Activated naive CD8-positive, alpha-beta T cell treated with anti-CD3 and anti-CD28 coated beads, Interleukin-2, amount 50 U/mL, for 24 hours (primary cell): ENCODE measurements at regions not wholly inside any gene's neighbourhood (a gene's known extent, or its start where the extent isn't known, plus 50 kb on each side); places are given as distances from the start of the nearest gene placed in this dataset.

Experiments used
- ATAC-seq: fragments of 150-1000 bp; cut with Tn5 transposase; one replicate; pipeline ENCODE4 v1.10.0; 2021
- DNase-seq: peaks from one replicate; pipeline ENCODE4 v3.0.0; 2021
- H3K27ac Mint-ChIP-seq: one replicate; pipeline ENCODE4 v1.8.0; 2021; ENCODE audit warnings: mild to moderate bottlenecking, mixed read lengths
- H3K27me3 Mint-ChIP-seq: one replicate; pipeline ENCODE4 v1.8.0; 2021; ENCODE audit warnings: mixed read lengths
- H3K36me3 Mint-ChIP-seq: one replicate; pipeline ENCODE4 v1.8.0; 2021; ENCODE audit warnings: low read depth, mixed read lengths
- H3K4me1 Mint-ChIP-seq: one replicate; pipeline ENCODE4 v1.8.0; 2021; ENCODE audit warnings: mixed read lengths
- H3K4me3 Mint-ChIP-seq: one replicate; pipeline ENCODE4 v1.8.0; 2021; ENCODE audit warnings: mild to moderate bottlenecking, moderate library complexity, mixed read lengths
- H3K9me3 Mint-ChIP-seq: one replicate; pipeline ENCODE4 v1.8.0; 2021; ENCODE audit warnings: mixed read lengths

- ATAC-seq (no peak), DNase-seq (no peak)
- Mint-ChIP-seq H3K4me1 (no peaks in the 10 kb centered on the region), H3K9me3 (no peaks in the 10 kb centered on the region), H3K27me3 (peaks cover 2% of the 10 kb centered on the region), H3K36me3 (no peaks in the 10 kb centered on the region), H3K27ac (no peak overlapping the region), H3K4me3 (no peak overlapping the region)
These were observed 211.3 kb downstream of the GPD2 start for GRCh38 chr2:156647377-156648010.

DNA sequence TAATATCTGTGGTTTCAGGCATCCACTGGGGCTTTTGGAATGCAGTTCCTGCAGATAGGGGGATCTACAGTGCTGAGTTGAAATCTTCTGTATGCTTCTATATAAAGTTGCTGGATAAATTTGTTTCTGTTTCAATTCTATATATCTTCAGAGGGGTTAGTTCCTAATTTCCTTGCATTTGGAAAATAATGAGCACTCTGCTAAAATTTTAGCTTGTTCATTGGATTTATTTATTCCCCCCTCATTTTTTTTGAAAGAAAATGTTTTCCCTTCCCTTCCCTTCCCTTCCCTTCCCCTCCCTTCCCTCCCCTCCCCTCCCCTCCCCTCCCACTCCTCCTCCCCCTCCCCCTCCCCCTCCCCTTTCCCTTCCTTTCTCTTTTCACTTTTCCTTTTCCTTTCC, 212.3 kb downstream of the GPD2 start:
- H3K27me3 Mint-ChIP-seq, result peaks cover 2% of the 10 kb centered on the region
- no peak for DNase-seq
- no peaks in the 10 kb centered on the region for H3K9me3 Mint-ChIP-seq
- no peaks in the 10 kb centered on the region for H3K36me3 Mint-ChIP-seq
- H3K27ac Mint-ChIP-seq, result no peak overlapping the region
- no peak overlapping the region for H3K4me3 Mint-ChIP-seq
- no peak for ATAC-seq
- H3K4me1 Mint-ChIP-seq, result no peaks in the 10 kb centered on the region

DNA sequence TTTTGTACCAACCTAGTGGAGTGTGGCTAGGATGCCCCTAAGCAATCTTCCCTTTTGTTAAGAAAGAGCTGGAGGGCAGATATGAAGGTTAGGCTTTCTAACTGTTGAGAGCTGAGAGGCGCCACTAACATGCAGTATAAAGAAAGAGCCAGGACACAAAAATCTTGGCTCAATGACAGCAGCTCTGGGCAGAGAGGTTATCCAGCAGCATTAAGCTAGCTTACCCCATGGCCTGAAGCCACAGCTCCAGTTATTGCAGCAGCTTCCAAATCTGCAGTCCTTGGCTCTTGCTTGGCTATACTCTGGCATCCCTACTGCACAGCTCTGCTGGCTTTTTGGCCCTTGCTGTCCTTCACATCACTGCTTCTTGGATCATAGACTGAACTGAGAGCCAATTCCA, 213.4 kb downstream of the GPD2 start:
- Mint-ChIP-seq H3K9me3 (no peaks in the 10 kb centered on the region), H3K36me3 (no peaks in the 10 kb centered on the region), H3K4me1 (no peaks in the 10 kb centered on the region), H3K27me3 (peaks cover 2% of the 10 kb centered on the region), H3K27ac (no peak overlapping the region), H3K4me3 (no peak overlapping the region)
- ATAC-seq, result no peak
- no peak for DNase-seq

DNA sequence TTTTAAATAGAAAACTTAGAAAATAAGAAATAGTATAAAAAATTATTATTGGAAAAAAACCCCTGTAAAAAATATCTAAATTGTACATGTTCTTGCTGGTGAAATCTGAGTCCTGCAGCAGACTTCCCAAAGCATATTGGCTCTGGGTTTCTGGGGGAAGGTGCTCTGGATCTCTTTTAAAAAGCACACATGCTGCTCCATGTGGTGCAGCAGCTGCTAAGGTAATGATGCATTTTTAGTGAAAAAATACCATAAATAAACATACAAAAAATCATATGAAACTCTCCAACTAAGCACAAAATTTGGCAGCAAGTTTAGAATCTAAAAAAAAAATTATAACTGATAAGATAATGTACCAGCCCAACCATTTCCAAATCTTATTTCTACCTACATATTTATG, 216.5 kb downstream of the GPD2 start:
- Mint-ChIP-seq H3K9me3 (no peaks in the 10 kb centered on the region), H3K4me3 (no peak overlapping the region), H3K27me3 (peaks cover 6% of the 10 kb centered on the region), H3K36me3 (no peaks in the 10 kb centered on the region), H3K27ac (no peak overlapping the region), H3K4me1 (no peaks in the 10 kb centered on the region)
- ATAC-seq (no peak), DNase-seq (no peak)

DNA sequence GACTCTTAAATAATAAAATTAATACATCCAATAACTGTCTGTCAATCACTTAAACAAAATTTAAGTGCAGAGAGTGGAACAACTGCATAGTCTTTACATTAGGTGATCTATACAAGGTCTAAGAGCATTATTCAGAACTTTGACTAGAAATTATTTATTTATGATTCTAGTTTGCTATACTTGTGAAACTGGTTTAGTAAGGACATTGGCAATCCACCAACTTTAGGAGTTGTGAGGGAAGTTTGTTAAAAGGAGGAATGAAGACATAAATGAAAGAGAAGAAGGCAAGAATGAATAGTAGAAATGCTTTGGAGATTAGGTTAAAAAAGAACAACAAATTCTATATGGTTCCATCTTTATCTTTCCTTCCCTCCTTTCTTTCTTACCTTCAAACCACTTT, 217.5 kb downstream of the GPD2 start:
- DNase-seq (no peak), ATAC-seq (no peak)
- no peak overlapping the region for H3K27ac Mint-ChIP-seq
- H3K36me3 Mint-ChIP-seq, result no peaks in the 10 kb centered on the region
- peaks cover 6% of the 10 kb centered on the region for H3K27me3 Mint-ChIP-seq
- H3K9me3 Mint-ChIP-seq, result no peaks in the 10 kb centered on the region
- H3K4me1 Mint-ChIP-seq, result no peaks in the 10 kb centered on the region
- no peak overlapping the region for H3K4me3 Mint-ChIP-seq

DNA sequence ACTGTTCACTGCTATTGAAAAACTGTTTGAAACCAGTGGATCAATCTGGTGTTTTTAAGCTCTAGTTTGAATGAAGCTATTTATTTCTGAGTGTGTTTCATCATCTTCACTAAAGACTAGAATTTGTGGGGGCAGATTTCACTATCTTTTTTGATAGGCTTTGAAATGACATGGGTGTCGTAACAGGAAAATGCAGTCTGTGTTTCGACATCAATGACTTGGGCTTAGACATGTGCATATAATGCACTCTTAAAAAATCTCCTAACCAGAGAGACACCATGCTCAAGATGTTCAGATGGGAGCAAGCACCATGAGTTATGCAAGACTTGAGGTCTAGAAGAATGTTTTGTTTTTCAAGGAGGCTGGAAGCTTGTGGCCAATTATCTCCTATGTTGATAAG, 221.6 kb downstream of the GPD2 start:
- no peak for DNase-seq
- no peak overlapping the region for H3K27ac Mint-ChIP-seq
- H3K36me3 Mint-ChIP-seq, result no peaks in the 10 kb centered on the region
- no peaks in the 10 kb centered on the region for H3K4me1 Mint-ChIP-seq
- peaks cover 4% of the 10 kb centered on the region for H3K27me3 Mint-ChIP-seq
- no peak for ATAC-seq
- H3K9me3 Mint-ChIP-seq, result no peaks in the 10 kb centered on the region
- no peak overlapping the region for H3K4me3 Mint-ChIP-seq

DNA sequence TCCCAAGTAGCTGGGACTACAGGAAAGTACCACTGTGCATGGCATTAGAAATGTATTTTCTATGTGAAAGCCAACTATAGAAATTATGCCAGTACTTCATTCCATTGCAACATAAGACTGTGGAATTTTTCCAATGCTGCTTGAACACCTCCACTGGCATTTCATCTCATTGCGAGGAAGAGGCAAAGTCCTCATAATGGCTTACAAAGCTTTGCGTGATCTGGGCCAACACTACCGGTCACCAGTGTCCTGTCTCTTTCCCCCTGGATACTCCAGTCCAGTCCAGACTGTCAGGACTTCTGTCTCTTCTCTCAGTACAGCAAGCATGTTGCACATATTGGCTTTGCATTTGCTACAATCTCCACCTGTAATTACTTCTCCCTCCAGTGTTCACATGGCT, 223.5 kb downstream of the GPD2 start:
- no peak for DNase-seq
- no peaks in the 10 kb centered on the region for H3K36me3 Mint-ChIP-seq
- no peak overlapping the region for H3K27ac Mint-ChIP-seq
- no peaks in the 10 kb centered on the region for H3K9me3 Mint-ChIP-seq
- no peaks in the 10 kb centered on the region for H3K4me1 Mint-ChIP-seq
- H3K4me3 Mint-ChIP-seq, result no peak overlapping the region
- H3K27me3 Mint-ChIP-seq, result peaks cover 4% of the 10 kb centered on the region
- ATAC-seq, result no peak

DNA sequence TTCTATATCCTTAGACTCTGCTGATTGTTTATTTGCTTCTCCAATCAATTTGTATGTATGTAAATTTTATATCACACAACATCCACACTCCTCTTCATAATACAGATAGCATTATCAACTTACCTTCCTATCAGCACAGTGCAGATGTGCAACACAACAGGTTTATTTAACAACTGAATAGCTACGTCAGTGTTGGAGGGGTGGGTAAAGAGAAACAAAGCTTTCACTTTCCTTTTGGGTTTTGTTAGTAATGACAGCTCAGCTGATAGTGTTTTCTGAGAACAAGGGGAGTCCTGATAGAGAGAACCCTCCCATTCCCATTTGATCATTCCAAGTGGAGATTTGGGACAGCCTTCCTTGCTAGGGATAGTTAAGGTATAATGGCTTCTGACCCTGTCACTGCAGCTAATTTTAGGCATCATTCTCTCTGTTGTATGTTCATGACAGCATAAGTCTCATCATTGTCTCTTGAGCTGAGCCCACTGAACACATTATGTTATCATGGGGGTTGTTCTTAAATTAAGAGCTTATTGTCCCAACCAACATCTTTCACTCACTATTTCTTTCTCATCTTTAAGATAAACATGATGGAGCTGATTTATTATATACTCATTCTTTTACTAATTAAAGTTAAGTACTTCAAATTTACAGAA, 227.7 kb downstream of the GPD2 start:
- Mint-ChIP-seq H3K9me3 (peaks cover 4% of the 10 kb centered on the region), H3K4me3 (no peak overlapping the region), H3K36me3 (no peaks in the 10 kb centered on the region), H3K27me3 (no peaks in the 10 kb centered on the region), H3K27ac (no peak overlapping the region), H3K4me1 (no peaks in the 10 kb centered on the region)
- no peak for DNase-seq
- no peak for ATAC-seq

DNA sequence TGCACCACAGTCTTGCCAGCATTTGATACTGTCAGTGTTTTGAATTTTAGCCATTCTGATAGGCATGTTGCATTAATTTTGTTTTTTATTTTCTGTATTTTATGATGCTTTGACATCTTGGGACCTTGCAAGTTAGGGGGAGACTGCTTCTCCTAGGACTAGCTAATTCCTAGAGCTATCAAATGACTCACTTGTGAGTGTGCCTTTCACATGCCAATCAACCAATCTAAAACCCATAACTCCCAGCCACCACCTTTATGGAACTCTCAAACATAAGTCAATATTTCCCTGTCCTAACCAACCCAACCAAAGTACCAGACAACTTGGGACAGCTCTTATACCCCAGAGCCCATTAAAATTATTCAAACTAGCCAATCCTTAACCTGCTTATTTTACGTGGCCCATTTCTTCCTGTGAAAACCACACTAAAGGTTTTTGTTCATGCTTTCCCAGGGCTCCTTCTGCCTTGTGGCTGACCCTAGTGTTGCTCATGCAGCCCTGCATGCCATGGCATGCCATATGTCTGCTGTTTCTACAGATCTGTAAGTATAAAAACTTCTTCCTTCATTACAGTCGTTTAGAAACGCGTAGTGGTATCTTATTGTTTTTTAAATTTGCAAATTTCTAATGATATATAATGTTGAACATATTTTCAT, 230.1 kb downstream of the GPD2 start:
- no peak for ATAC-seq
- Mint-ChIP-seq H3K27me3 (no peaks in the 10 kb centered on the region), H3K4me1 (no peaks in the 10 kb centered on the region)

DNA sequence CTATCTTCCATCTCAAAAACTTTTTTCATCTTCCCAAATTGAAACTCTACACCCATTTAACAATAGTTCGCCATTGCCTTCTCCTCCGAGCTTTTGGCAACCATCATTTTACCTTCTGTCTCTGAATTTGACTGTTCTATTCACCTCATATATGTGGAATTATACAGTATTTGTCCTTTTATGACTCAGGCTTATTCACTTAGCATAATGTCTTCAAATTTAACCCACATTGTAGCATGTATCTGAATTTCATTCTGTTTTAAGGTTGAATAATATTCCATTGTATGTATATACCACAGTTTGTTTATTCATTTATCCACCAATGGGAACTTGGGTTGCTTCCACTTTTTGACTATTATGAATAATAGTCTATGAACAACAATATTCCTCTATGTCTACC, 233.9 kb downstream of the GPD2 start:
- H3K4me1 Mint-ChIP-seq, result no peaks in the 10 kb centered on the region
- no peaks in the 10 kb centered on the region for H3K27me3 Mint-ChIP-seq
- no peak overlapping the region for H3K4me3 Mint-ChIP-seq
- no peaks in the 10 kb centered on the region for H3K36me3 Mint-ChIP-seq
- H3K9me3 Mint-ChIP-seq, result peaks cover 4% of the 10 kb centered on the region
- ATAC-seq (no peak), DNase-seq (no peak)
- H3K27ac Mint-ChIP-seq, result no peak overlapping the region

More for the DNA sequence above, 230.1 kb downstream of the GPD2 start:
- Mint-ChIP-seq H3K27ac (no peak overlapping the region), H3K4me3 (no peak overlapping the region), H3K36me3 (no peaks in the 10 kb centered on the region), H3K9me3 (peaks cover 4% of the 10 kb centered on the region)
- DNase-seq, result no peak

DNA sequence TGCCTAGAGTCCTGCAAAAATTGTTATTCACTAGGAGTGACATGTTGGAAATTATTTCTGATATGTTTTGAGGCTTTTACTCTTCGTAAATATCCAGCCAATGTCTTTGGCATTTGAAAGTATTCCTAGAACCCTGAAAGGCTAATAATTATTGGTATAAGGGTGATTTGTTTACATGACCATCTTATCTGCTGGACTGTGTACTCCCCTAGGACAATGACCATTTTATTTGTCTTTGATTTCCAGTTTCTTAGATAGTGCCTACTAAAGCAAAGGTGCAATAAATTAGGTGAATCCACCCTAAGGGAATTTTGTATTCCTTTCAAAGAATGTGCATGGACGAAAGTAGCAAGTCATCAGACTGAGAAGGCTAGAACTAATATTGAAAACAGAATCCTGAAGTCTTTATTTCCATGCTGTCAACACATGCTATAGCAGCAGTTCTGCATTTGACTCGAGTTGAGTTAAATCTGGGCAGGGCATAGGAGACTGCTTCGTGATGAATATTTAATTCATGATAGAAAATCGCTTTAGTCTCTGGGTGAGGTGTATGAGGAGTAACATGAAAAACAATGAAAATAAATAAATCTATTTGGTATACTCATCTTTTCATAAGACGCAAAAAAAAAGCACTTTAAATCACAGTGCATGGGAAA, 235.7 kb downstream of the GPD2 start:
- Mint-ChIP-seq H3K27me3 (no peaks in the 10 kb centered on the region), H3K27ac (no peak overlapping the region), H3K4me1 (no peaks in the 10 kb centered on the region), H3K36me3 (no peaks in the 10 kb centered on the region), H3K4me3 (no peak overlapping the region), H3K9me3 (peaks cover 2% of the 10 kb centered on the region)
- DNase-seq, result no peak
- no peak for ATAC-seq

DNA sequence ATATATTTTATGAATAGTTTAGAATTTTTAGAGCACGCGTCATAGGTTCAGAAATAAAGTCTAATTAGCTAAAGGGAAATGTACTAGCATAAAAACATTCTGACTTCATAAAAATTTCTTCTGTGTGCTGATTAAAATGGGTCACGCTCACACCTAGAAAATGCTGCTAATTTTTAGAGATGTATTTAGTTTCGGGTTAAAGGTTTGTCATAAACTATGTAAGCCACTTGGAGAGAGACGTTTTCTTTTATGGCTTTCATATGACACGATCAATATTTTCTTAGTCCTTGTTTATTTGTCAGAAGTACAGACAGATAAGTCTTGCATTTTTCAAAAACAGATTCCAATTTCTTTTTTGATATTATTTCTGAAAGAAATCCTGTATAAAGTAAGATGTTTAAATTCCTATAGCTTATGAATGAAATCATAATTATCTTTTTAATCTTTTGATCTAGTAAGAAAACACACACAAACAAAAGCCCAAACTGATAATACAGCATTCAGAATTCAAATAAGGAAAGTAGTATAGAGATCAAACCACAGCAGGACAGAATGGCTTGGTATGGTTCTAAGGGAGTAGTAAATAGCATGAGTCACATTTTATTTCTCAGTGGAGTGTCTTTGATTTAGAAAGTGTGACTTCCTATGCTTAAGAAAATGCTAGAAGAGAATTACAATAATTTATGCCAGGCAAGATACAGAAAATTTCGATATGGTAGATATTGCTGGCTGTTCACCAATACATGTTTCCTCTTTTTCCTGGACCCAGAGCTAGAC, 236.6 kb downstream of the GPD2 start:
- ATAC-seq (no peak), DNase-seq (no peak)
- Mint-ChIP-seq H3K9me3 (no peaks in the 10 kb centered on the region), H3K4me3 (no peak overlapping the region), H3K4me1 (no peaks in the 10 kb centered on the region), H3K27me3 (no peaks in the 10 kb centered on the region), H3K27ac (no peak overlapping the region), H3K36me3 (no peaks in the 10 kb centered on the region)

- H3K27me3 Mint-ChIP-seq, result no peaks in the 10 kb centered on the region
- DNase-seq, result no peak
- H3K36me3 Mint-ChIP-seq, result no peaks in the 10 kb centered on the region
- no peak overlapping the region for H3K27ac Mint-ChIP-seq
- ATAC-seq, result no peak
- no peak overlapping the region for H3K4me3 Mint-ChIP-seq
- H3K4me1 Mint-ChIP-seq, result no peaks in the 10 kb centered on the region
- no peaks in the 10 kb centered on the region for H3K9me3 Mint-ChIP-seq
These were observed 237.1 kb downstream of the GPD2 start for GRCh38 chr2:156673333-156673615.

DNA sequence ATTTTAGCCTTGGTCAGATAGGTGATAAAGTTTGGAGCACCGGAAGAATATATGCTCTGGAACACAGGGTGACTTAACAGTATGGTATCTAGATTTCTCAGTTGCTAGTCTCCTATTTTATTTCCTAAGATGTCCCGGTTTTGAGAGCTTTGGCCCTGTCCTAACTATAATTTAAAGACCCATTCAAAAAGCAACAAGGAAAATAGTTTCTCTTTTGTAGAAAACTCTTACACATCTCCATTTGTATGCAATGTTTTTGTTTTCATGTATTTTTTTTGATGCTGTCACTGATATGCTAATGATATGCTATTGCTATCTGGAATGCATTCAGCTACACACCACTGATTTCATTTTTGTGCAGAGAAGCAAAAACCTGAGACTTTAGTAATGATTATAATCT, 237.8 kb downstream of the GPD2 start:
- DNase-seq (no peak), ATAC-seq (no peak)
- H3K9me3 Mint-ChIP-seq, result no peaks in the 10 kb centered on the region
- H3K27ac Mint-ChIP-seq, result no peak overlapping the region
- H3K36me3 Mint-ChIP-seq, result no peaks in the 10 kb centered on the region
- no peak overlapping the region for H3K4me3 Mint-ChIP-seq
- H3K4me1 Mint-ChIP-seq, result no peaks in the 10 kb centered on the region
- H3K27me3 Mint-ChIP-seq, result no peaks in the 10 kb centered on the region

DNA sequence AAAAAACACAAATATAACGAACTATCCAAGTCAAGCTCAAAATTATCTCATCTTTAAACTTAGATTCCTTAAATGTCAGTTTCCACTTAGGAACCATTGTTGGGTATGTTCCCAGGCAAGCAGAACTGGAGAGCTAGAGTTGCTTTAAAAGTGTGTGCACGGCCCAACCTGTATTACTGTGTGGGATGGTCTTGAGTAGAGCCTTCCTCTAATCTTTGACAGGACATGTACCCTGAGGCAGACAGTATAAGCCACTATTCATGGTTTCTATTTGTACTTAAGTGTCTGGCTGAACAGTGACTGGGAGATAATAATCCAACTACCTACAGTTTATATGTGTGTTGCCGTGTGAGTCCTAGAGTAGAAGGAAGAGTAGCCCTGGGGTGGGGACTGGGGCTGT, 239.7 kb downstream of the GPD2 start:
- DNase-seq (no peak), ATAC-seq (no peak)
- Mint-ChIP-seq H3K4me1 (no peaks in the 10 kb centered on the region), H3K36me3 (no peaks in the 10 kb centered on the region), H3K27ac (no peak overlapping the region), H3K9me3 (no peaks in the 10 kb centered on the region), H3K27me3 (no peaks in the 10 kb centered on the region), H3K4me3 (no peak overlapping the region)
